GM23248 (cell line): ENCODE measurements at regions not wholly inside any gene's neighbourhood (a gene's known extent, or its start where the extent isn't known, plus 50 kb on each side); places are given as distances from the start of the nearest gene placed in this dataset.
A peak's percentile ranks its signal among the peaks of the same experiment; 100 is the strongest.

ENCODE experiments used
- DNase-seq: peaks from one replicate; pipeline ENCODE4 v3.0.0-alpha.2; 2015
- H2AFZ ChIP-seq: fragments of 200-600 bp; sonication (generic); 2 replicates; pipeline ENCODE4 v1.6.1; 2016; ENCODE audit warnings: antibody characterized with exemption
- H3F3A ChIP-seq: fragments of 200-600 bp; sonication (generic); 2 replicates; pipeline ENCODE4 v1.6.1; 2016; ENCODE audit warnings: mild to moderate bottlenecking, antibody characterized with exemption, mixed run types; ENCODE audit not compliant: insufficient read depth
- H3K27ac ChIP-seq: fragments of 200-600 bp; sonication (generic); 2 replicates; pipeline ENCODE4 v1.5.1; 2016; ENCODE audit warnings: mild to moderate bottlenecking
- H3K27me3 ChIP-seq: fragments of 200-600 bp; sonication (generic); replicated peaks from 2 replicates; pipeline ENCODE4 v1.6.1; 2016; ENCODE audit warnings: mild to moderate bottlenecking; ENCODE audit not compliant: insufficient read depth
- H3K36me3 ChIP-seq: fragments of 200-600 bp; sonication (generic); 2 replicates; pipeline ENCODE4 v1.6.1; 2016; ENCODE audit warnings: low read depth, mild to moderate bottlenecking
- H3K4me1 ChIP-seq: fragments of 200-600 bp; sonication (generic); 2 replicates; pipeline ENCODE4 v1.6.1; 2016; ENCODE audit warnings: mild to moderate bottlenecking; ENCODE audit not compliant: insufficient read depth
- H3K4me2 ChIP-seq: fragments of 200-600 bp; sonication (generic); one replicate; pipeline ENCODE4 v1.6.1; 2016; ENCODE audit warnings: mild to moderate bottlenecking; ENCODE audit not compliant: unreplicated experiment
- H3K4me3 ChIP-seq: fragments of 200-600 bp; sonication (generic); 2 replicates; pipeline ENCODE4 v1.5.1; 2016; ENCODE audit warnings: mild to moderate bottlenecking
- H3K79me2 ChIP-seq: fragments of 200-600 bp; sonication (generic); 2 replicates; pipeline ENCODE4 v1.6.1; 2016; ENCODE audit warnings: mild to moderate bottlenecking; ENCODE audit not compliant: insufficient read depth
- H3K9ac ChIP-seq: fragments of 200-600 bp; sonication (generic); 2 replicates; pipeline ENCODE4 v1.6.1; 2016; ENCODE audit warnings: mild to moderate bottlenecking
- H3K9me2 ChIP-seq: fragments of 200-600 bp; sonication (generic); 2 replicates; pipeline ENCODE4 v1.6.1; 2016; ENCODE audit warnings: mixed run types, mild to moderate bottlenecking, moderate library complexity; ENCODE audit not compliant: insufficient read depth
- H3K9me3 ChIP-seq: fragments of 200-600 bp; sonication (generic); one replicate; pipeline ENCODE4 v1.6.1; 2017; ENCODE audit warnings: low read depth
- H4K20me1 ChIP-seq: fragments of 200-600 bp; sonication (generic); 2 replicates; pipeline ENCODE4 v1.6.0; 2016; ENCODE audit not compliant: insufficient read depth
- EZH2 ChIP-seq: fragments of 200-600 bp; sonication (generic); IDR thresholded peaks from 2 replicates; pipeline ENCODE4 v1.6.1; 2018; ENCODE audit warnings: antibody characterized with exemption, mild to moderate bottlenecking; ENCODE audit not compliant: insufficient read depth, poor library complexity, severe bottlenecking
- EZH2phosphoT487 ChIP-seq: fragments of 200-600 bp; sonication (generic); IDR thresholded peaks from 2 replicates; pipeline ENCODE4 v1.6.1; 2018; ENCODE audit warnings: antibody characterized with exemption, moderate library complexity, mild to moderate bottlenecking, low read depth; ENCODE audit not compliant: insufficient read depth
- WGBS, 2 experiments: methylation state at CpG; one replicate each; pipeline ENCODE4 v1.1.6; 2015 to 2017; ENCODE audit warnings: low lambda C conversion rate in 2 of 2, low coverage in 1 of 2; ENCODE audit errors: missing lambda C conversion rate in 2 of 2; 5-methylcytosine and 5-hydroxymethylcytosine counted together
- in situ Hi-C: fragments of 300-500 bp; cut with MboI; formaldehyde crosslinking; loops from 2 replicates; pipeline ENCODE4 v1.15.0; 2020

- DNase-seq = no peak
- Histone ChIP-seq H3F3A (peaks cover 14% of the 10 kb centered on the region), H3K9ac (no peak overlapping the region), H2AFZ (no peak overlapping the region), H3K36me3 (no peaks in the 10 kb centered on the region), H4K20me1 (no peaks in the 10 kb centered on the region), H3K9me3 (no peaks in the 10 kb centered on the region), H3K27ac (no peak overlapping the region), H3K27me3 (no peaks in the 10 kb centered on the region), H3K4me3 (no peak overlapping the region), H3K79me2 (no peaks in the 10 kb centered on the region), H3K4me1 (peaks cover 13% of the 10 kb centered on the region), H3K4me2 (no peak overlapping the region), H3K9me2 (no peaks in the 10 kb centered on the region)
- in situ Hi-C loops = loop anchor here (25.0 kb wide), 1 partner anchor 398 kb away; the partner anchor contains the start of gene SALL1
- WGBS, 2 experiments = 95% methylated on average over 3 of the region's 3 CpGs
- TF ChIP-seq EZH2phosphoT487 = no peak
These were observed 408.8 kb upstream of the SALL1 start for GRCh38 chr16:51559901-51560300.

GRCh38 chr16:51557670-51558069 lies 406.6 kb upstream of the SALL1 start:
- no peak overlapping the region for H3K4me3 ChIP-seq
- no peaks in the 10 kb centered on the region for H3K9me3 ChIP-seq
- no peak overlapping the region for H2AFZ ChIP-seq
- in situ Hi-C loops = loop anchor here (25.0 kb wide), 1 partner anchor 395 kb away; the partner anchor contains the start of gene SALL1
- no peak for DNase-seq
- no peaks in the 10 kb centered on the region for H3K79me2 ChIP-seq
- H3F3A ChIP-seq = peaks cover 14% of the 10 kb centered on the region
- H3K27ac ChIP-seq = peak overlapping the region; percentile 55; the same call in 1 of the 2 replicates
- WGBS, 2 experiments = 90 to 94% methylated on average over 3 of the region's 3 CpGs
- H3K27me3 ChIP-seq = no peaks in the 10 kb centered on the region
- H3K36me3 ChIP-seq = no peaks in the 10 kb centered on the region
- H3K4me2 ChIP-seq = no peak overlapping the region
- H3K4me1 ChIP-seq = peaks cover 13% of the 10 kb centered on the region
- no peak overlapping the region for H3K9ac ChIP-seq
- no peaks in the 10 kb centered on the region for H4K20me1 ChIP-seq
- TF ChIP-seq EZH2 = no peak
- TF ChIP-seq EZH2phosphoT487 = no peak
- no peaks in the 10 kb centered on the region for H3K9me2 ChIP-seq

GRCh38 chr16:51556694-51557340 lies 405.7 kb upstream of the SALL1 start:
- H3K27ac ChIP-seq = peak overlapping the region; percentile 55
- peaks cover 14% of the 10 kb centered on the region for H3F3A ChIP-seq
- peak overlapping the region; percentile 55 for H3K9ac ChIP-seq
- no peaks in the 10 kb centered on the region for H3K79me2 ChIP-seq
- H4K20me1 ChIP-seq = no peaks in the 10 kb centered on the region
- peak overlapping the region; percentile 28 for H2AFZ ChIP-seq
- no peaks in the 10 kb centered on the region for H3K27me3 ChIP-seq
- no peaks in the 10 kb centered on the region for H3K36me3 ChIP-seq
- H3K4me2 ChIP-seq = peak overlapping the region; percentile 76
- DNase-seq = peak; percentile 94
- in situ Hi-C loops = loop anchor here (25.0 kb wide), 1 partner anchor 395 kb away; the partner anchor contains the start of gene SALL1
- WGBS, 2 experiments = 1 to 2% methylated on average over 9 of the region's 9 CpGs
- TF ChIP-seq EZH2phosphoT487 (no peak), EZH2 (no peak)
- H3K9me2 ChIP-seq = no peaks in the 10 kb centered on the region
- peaks cover 13% of the 10 kb centered on the region for H3K4me1 ChIP-seq
- H3K4me3 ChIP-seq = peak overlapping the region; percentile 37
- no peaks in the 10 kb centered on the region for H3K9me3 ChIP-seq

GRCh38 chr16:51553910-51554309 lies 402.8 kb upstream of the SALL1 start:
- Histone ChIP-seq H3K27ac (no peak overlapping the region), H3K36me3 (no peaks in the 10 kb centered on the region), H3K9ac (no peak overlapping the region), H4K20me1 (no peaks in the 10 kb centered on the region), H3F3A (peaks cover 14% of the 10 kb centered on the region), H3K4me3 (no peak overlapping the region), H3K9me3 (no peaks in the 10 kb centered on the region), H3K9me2 (no peaks in the 10 kb centered on the region), H2AFZ (no peak overlapping the region), H3K4me2 (no peak overlapping the region), H3K79me2 (no peaks in the 10 kb centered on the region), H3K27me3 (no peaks in the 10 kb centered on the region), H3K4me1 (peaks cover 13% of the 10 kb centered on the region)
- DNase-seq = no peak
- in situ Hi-C loops = loop anchor here (25.0 kb wide), 1 partner anchor 392 kb away; the partner anchor contains the start of gene SALL1
- 92 to 94% methylated on average over 7 of the region's 7 CpGs for WGBS, 2 experiments
- TF ChIP-seq EZH2 = no peak
- TF ChIP-seq EZH2phosphoT487 = no peak

GRCh38 chr16:51553314-51553713 lies 402.2 kb upstream of the SALL1 start:
- H3F3A ChIP-seq = peaks cover 14% of the 10 kb centered on the region
- no peak for TF ChIP-seq EZH2phosphoT487
- no peak for TF ChIP-seq EZH2
- DNase-seq = no peak
- H3K27ac ChIP-seq = no peak overlapping the region
- H3K27me3 ChIP-seq = no peaks in the 10 kb centered on the region
- H3K36me3 ChIP-seq = no peaks in the 10 kb centered on the region
- no peak overlapping the region for H3K4me2 ChIP-seq
- no peaks in the 10 kb centered on the region for H3K9me2 ChIP-seq
- H3K9me3 ChIP-seq = no peaks in the 10 kb centered on the region
- no peaks in the 10 kb centered on the region for H4K20me1 ChIP-seq
- H3K9ac ChIP-seq = no peak overlapping the region
- in situ Hi-C loops = loop anchor here (25.0 kb wide), 1 partner anchor 391 kb away; the partner anchor contains the start of gene SALL1
- WGBS, 2 experiments = 98 to 100% methylated on average over 2 of the region's 2 CpGs
- no peak overlapping the region for H3K4me3 ChIP-seq
- no peaks in the 10 kb centered on the region for H3K79me2 ChIP-seq
- peaks cover 13% of the 10 kb centered on the region for H3K4me1 ChIP-seq
- no peak overlapping the region for H2AFZ ChIP-seq
